Osteocyte (in vitro differentiated cells): ENCODE measurements at regions not wholly inside any gene's neighbourhood (a gene's known extent, or its start where the extent isn't known, plus 50 kb on each side); places are given as distances from the start of the nearest gene placed in this dataset.

Experiments
- DNase-seq: peaks from one replicate; pipeline ENCODE4 v3.0.0; 2021; ENCODE audit warnings: mixed read lengths; ENCODE audit not compliant: unreplicated experiment; ENCODE audit errors: extremely low spot score
- H3K27ac Mint-ChIP-seq: one replicate; pipeline ENCODE4 v1.8.0; 2021; ENCODE audit warnings: mild to moderate bottlenecking, mixed read lengths; ENCODE audit not compliant: unreplicated experiment
- H3K27me3 Mint-ChIP-seq: one replicate; pipeline ENCODE4 v1.8.0; 2021; ENCODE audit warnings: mixed read lengths; ENCODE audit not compliant: unreplicated experiment
- H3K36me3 Mint-ChIP-seq: one replicate; pipeline ENCODE4 v1.8.0; 2021; ENCODE audit warnings: mixed read lengths; ENCODE audit not compliant: unreplicated experiment
- H3K4me1 Mint-ChIP-seq: one replicate; pipeline ENCODE4 v1.8.0; 2021; ENCODE audit warnings: mixed read lengths; ENCODE audit not compliant: unreplicated experiment
- H3K4me3 Mint-ChIP-seq: one replicate; pipeline ENCODE4 v1.8.0; 2021; ENCODE audit warnings: mild to moderate bottlenecking, moderate library complexity, mixed read lengths; ENCODE audit not compliant: unreplicated experiment
- H3K9me3 Mint-ChIP-seq: one replicate; pipeline ENCODE4 v1.8.0; 2021; ENCODE audit warnings: mixed read lengths; ENCODE audit not compliant: unreplicated experiment
- CTCF ChIP-seq: fragments of 200-600 bp; sonication (generic); IDR thresholded peaks from 2 replicates; pipeline ENCODE4 v1.5.0; 2021; ENCODE audit warnings: antibody characterized with exemption, mild to moderate bottlenecking, moderate library complexity

GRCh38 chrX:40952855-40953254 is 132.4 kb upstream of the USP9X start:
- no peaks in the 10 kb centered on the region for H3K36me3 Mint-ChIP-seq
- H3K4me1 Mint-ChIP-seq = peaks cover 6% of the 10 kb centered on the region
- DNase-seq = no peak
- no peak for TF ChIP-seq CTCF
- peak overlapping the region; percentile 53 for H3K4me3 Mint-ChIP-seq
- H3K27me3 Mint-ChIP-seq = no peaks in the 10 kb centered on the region
- peak overlapping the region; percentile 81 for H3K27ac Mint-ChIP-seq
- H3K9me3 Mint-ChIP-seq = peaks cover 17% of the 10 kb centered on the region

- no peak for TF ChIP-seq CTCF
- peak overlapping the region; percentile 81 for H3K27ac Mint-ChIP-seq
Measured at GRCh38 chrX:40953369-40953768, 131.9 kb upstream of the USP9X start.

GRCh38 chrX:40960041-40960440 is 125.2 kb upstream of the USP9X start:
- peaks cover 3% of the 10 kb centered on the region for H3K4me1 Mint-ChIP-seq
- H3K27ac Mint-ChIP-seq = no peak overlapping the region
- H3K4me3 Mint-ChIP-seq = no peak overlapping the region
- H3K36me3 Mint-ChIP-seq = no peaks in the 10 kb centered on the region
- no peaks in the 10 kb centered on the region for H3K27me3 Mint-ChIP-seq
- no peak for TF ChIP-seq CTCF
- peaks cover 21% of the 10 kb centered on the region for H3K9me3 Mint-ChIP-seq
- DNase-seq = no peak

More at GRCh38 chrX:40953369-40953768, 131.9 kb upstream of the USP9X start:
- peaks cover 6% of the 10 kb centered on the region for H3K4me1 Mint-ChIP-seq
- H3K27me3 Mint-ChIP-seq = no peaks in the 10 kb centered on the region
- DNase-seq = no peak
- no peaks in the 10 kb centered on the region for H3K36me3 Mint-ChIP-seq
- H3K4me3 Mint-ChIP-seq = no peak overlapping the region
- H3K9me3 Mint-ChIP-seq = peaks cover 14% of the 10 kb centered on the region

GRCh38 chrX:40962793-40963407 is 122.3 kb upstream of the USP9X start:
- Mint-ChIP-seq H3K27me3 (no peaks in the 10 kb centered on the region), H3K36me3 (no peaks in the 10 kb centered on the region), H3K27ac (no peak overlapping the region), H3K9me3 (peaks cover 22% of the 10 kb centered on the region), H3K4me3 (no peak overlapping the region), H3K4me1 (peaks cover 3% of the 10 kb centered on the region)
- TF ChIP-seq CTCF = no peak
- DNase-seq = no peak

GRCh38 chrX:40964008-40964407 is 121.2 kb upstream of the USP9X start:
- H3K27me3 Mint-ChIP-seq = no peaks in the 10 kb centered on the region
- no peak overlapping the region for H3K27ac Mint-ChIP-seq
- H3K36me3 Mint-ChIP-seq = no peaks in the 10 kb centered on the region
- H3K9me3 Mint-ChIP-seq = peaks cover 22% of the 10 kb centered on the region
- H3K4me1 Mint-ChIP-seq = peaks cover 3% of the 10 kb centered on the region
- no peak for TF ChIP-seq CTCF
- H3K4me3 Mint-ChIP-seq = no peak overlapping the region
- no peak for DNase-seq
